ENCODE measurements at regions not wholly inside any gene's neighbourhood (a gene's known extent, or its start where the extent isn't known, plus 50 kb on each side); places are given as distances from the start of the nearest gene placed in this dataset.

DNA sequence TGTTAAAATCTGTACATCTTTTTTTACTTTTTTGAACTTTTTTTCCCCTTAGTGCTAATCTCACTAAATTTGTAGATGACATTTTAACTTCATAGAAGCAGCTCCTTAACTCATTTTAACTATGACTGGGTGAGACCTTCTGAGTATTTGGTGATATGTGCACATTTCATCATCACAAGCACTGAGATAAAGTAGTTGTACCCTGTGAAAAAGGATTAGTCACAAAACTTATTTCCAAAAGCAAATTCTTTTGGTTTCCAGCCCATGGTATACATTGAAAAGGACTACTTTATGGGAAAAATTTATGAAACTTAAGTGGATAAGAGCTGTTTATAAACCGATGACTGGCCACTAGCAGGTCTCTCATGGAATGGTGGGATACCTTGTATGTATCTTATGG is 581.5 kb downstream of the PLCL1 start:
- H3K9ac ChIP-seq (ENCODE audit: control insufficient read depth, extremely low read depth, insufficient read depth, low read length): no peak overlapping the region
- FAIRE-seq: no peak
- no peak overlapping the region for H3K4me3 ChIP-seq (ENCODE audit: control insufficient read depth in 2 of 3, extremely low read depth in 1 of 3, insufficient read depth in 2 of 3, low read depth in 1 of 3, low read length in 3 of 3)
- no peaks in the 10 kb centered on the region for H3K9me3 ChIP-seq (ENCODE audit: control insufficient read depth, low read depth, low read length)
- no peaks in the 10 kb centered on the region for H3K9me1 ChIP-seq (ENCODE audit: control insufficient read depth, extremely low read depth, insufficient read depth, low read length)
- H3K4me2 ChIP-seq (ENCODE audit: control insufficient read depth, extremely low read depth, insufficient read depth, low read depth, low read length): no peak overlapping the region
- no peaks in the 10 kb centered on the region for H3K79me2 ChIP-seq (ENCODE audit: control insufficient read depth, insufficient read depth, low read length)
- no peaks in the 10 kb centered on the region for H3K4me1 ChIP-seq (ENCODE audit: control insufficient read depth, extremely low read depth, insufficient read depth, low read length)
- TF ChIP-seq EZH2 (IDR thresholded peaks at IDR 0.05; ENCODE audit: low read length): no peak
- TF ChIP-seq, protein P1, sequence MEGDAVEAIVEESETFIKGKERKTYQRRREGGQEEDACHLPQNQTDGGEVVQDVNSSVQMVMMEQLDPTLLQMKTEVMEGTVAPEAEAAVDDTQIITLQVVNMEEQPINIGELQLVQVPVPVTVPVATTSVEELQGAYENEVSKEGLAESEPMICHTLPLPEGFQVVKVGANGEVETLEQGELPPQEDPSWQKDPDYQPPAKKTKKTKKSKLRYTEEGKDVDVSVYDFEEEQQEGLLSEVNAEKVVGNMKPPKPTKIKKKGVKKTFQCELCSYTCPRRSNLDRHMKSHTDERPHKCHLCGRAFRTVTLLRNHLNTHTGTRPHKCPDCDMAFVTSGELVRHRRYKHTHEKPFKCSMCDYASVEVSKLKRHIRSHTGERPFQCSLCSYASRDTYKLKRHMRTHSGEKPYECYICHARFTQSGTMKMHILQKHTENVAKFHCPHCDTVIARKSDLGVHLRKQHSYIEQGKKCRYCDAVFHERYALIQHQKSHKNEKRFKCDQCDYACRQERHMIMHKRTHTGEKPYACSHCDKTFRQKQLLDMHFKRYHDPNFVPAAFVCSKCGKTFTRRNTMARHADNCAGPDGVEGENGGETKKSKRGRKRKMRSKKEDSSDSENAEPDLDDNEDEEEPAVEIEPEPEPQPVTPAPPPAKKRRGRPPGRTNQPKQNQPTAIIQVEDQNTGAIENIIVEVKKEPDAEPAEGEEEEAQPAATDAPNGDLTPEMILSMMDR (optimal IDR thresholded peaks at IDR 0.05 in 1 of 3, IDR thresholded peaks at IDR 0.05 in 1 of 3, conservative IDR thresholded peaks at IDR 0.05 in 1 of 3; ENCODE audit: extremely low read depth in 1 of 3, insufficient read depth in 2 of 3, low read length in 3 of 3): no peak
- no peaks in the 10 kb centered on the region for H4K20me1 ChIP-seq (ENCODE audit: control insufficient read depth, extremely low read depth, insufficient read depth, low read length)
- H2AFZ ChIP-seq (ENCODE audit: control insufficient read depth, low read length): no peak overlapping the region
- H3K27me3 ChIP-seq (ENCODE audit: control insufficient read depth, extremely low read depth, insufficient read depth, low read length): no peaks in the 10 kb centered on the region
- no peak for DNase-seq (ENCODE audit: low read depth, low spot score)
- dilution Hi-C loops (cut with MboI; ENCODE audit: extremely low pct_ligation_motif_present, low sequenced_read_pairs): no loop called here
- no peak overlapping the region for H3K27ac ChIP-seq (ENCODE audit: control insufficient read depth, insufficient read depth, low read length)
- H3K36me3 ChIP-seq (ENCODE audit: control insufficient read depth in 2 of 2, extremely low read depth in 1 of 2, insufficient read depth in 2 of 2, low read length in 2 of 2): no peaks in the 10 kb centered on the region

DNA sequence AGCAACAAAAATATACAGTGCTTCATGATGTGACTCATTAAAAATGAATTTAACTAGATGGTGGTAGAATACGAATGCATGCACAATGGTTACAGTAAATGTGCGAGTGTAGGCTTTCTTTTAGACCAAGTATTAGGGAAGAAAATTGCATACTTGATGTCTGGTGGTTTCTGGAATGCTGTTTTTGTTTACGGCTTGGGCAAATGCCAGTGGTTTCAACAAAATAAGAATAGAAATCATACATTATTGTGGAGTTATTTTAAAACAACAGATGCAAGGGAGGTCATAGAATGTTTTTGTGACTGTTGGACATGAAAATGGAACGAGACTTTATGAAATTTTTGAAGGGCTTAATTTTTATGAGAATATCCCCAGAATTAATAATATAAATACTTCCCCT is 580.9 kb downstream of the PLCL1 start:
- no peak overlapping the region for H2AFZ ChIP-seq (ENCODE audit: control insufficient read depth, low read length)
- DNase-seq (ENCODE audit: low read depth, low spot score): no peak
- H3K4me1 ChIP-seq (ENCODE audit: control insufficient read depth, extremely low read depth, insufficient read depth, low read length): no peaks in the 10 kb centered on the region
- no peaks in the 10 kb centered on the region for H3K9me1 ChIP-seq (ENCODE audit: control insufficient read depth, extremely low read depth, insufficient read depth, low read length)
- H3K4me2 ChIP-seq (ENCODE audit: control insufficient read depth, extremely low read depth, insufficient read depth, low read depth, low read length): no peak overlapping the region
- dilution Hi-C loops (cut with MboI; ENCODE audit: extremely low pct_ligation_motif_present, low sequenced_read_pairs): no loop called here
- H3K79me2 ChIP-seq (ENCODE audit: control insufficient read depth, insufficient read depth, low read length): no peaks in the 10 kb centered on the region
- no peaks in the 10 kb centered on the region for H3K9me3 ChIP-seq (ENCODE audit: control insufficient read depth, low read depth, low read length)
- H3K9ac ChIP-seq (ENCODE audit: control insufficient read depth, extremely low read depth, insufficient read depth, low read length): no peak overlapping the region
- no peaks in the 10 kb centered on the region for H3K27me3 ChIP-seq (ENCODE audit: control insufficient read depth, extremely low read depth, insufficient read depth, low read length)
- no peaks in the 10 kb centered on the region for H4K20me1 ChIP-seq (ENCODE audit: control insufficient read depth, extremely low read depth, insufficient read depth, low read length)
- H3K36me3 ChIP-seq (ENCODE audit: control insufficient read depth in 2 of 2, extremely low read depth in 1 of 2, insufficient read depth in 2 of 2, low read length in 2 of 2): no peaks in the 10 kb centered on the region
- H3K27ac ChIP-seq (ENCODE audit: control insufficient read depth, insufficient read depth, low read length): no peak overlapping the region
- FAIRE-seq: no peak
- H3K4me3 ChIP-seq (ENCODE audit: control insufficient read depth in 2 of 3, extremely low read depth in 1 of 3, insufficient read depth in 2 of 3, low read depth in 1 of 3, low read length in 3 of 3): no peak overlapping the region
- TF ChIP-seq EZH2 (IDR thresholded peaks at IDR 0.05; ENCODE audit: low read length): no peak
- TF ChIP-seq, protein P1 (optimal IDR thresholded peaks at IDR 0.05 in 1 of 3, IDR thresholded peaks at IDR 0.05 in 1 of 3, conservative IDR thresholded peaks at IDR 0.05 in 1 of 3; ENCODE audit: extremely low read depth in 1 of 3, insufficient read depth in 2 of 3, low read length in 3 of 3): no peak

Data from keratinocyte (primary cell).